Stimulated activated CD4-positive, alpha-beta T cell treated with anti-CD3 and anti-CD28 coated beads, Interleukin-15, amount 100 ng/mL, for 24 hours (primary cell): ENCODE measurements at regions not wholly inside any gene's neighbourhood (a gene's known extent, or its start where the extent isn't known, plus 50 kb on each side); places are given as distances from the start of the nearest gene placed in this dataset.

Experiments used
- DNase-seq: peaks from one replicate; pipeline ENCODE4 v3.0.0-alpha.2; 2020

DNA sequence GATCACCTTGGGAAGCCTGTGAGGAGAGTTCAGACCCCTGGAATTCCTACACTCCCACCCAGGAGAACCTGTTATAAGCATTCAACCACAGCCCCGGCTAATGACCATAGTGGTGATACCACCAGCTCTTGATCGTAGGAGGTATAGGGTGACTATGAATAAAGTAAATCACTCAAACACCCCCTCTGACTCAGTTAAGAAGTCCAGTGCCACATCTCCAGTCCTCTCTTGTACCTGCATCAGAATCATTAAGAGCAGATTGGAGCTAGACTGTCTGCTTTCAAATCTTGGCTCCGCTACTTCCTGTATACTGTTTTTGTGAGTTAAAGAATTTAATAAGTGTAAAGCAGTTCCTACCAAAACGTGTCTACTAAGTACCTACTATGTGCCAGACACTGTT lies 565.1 kb upstream of the DIPK2B start:
- DNase-seq: no peak

DNA sequence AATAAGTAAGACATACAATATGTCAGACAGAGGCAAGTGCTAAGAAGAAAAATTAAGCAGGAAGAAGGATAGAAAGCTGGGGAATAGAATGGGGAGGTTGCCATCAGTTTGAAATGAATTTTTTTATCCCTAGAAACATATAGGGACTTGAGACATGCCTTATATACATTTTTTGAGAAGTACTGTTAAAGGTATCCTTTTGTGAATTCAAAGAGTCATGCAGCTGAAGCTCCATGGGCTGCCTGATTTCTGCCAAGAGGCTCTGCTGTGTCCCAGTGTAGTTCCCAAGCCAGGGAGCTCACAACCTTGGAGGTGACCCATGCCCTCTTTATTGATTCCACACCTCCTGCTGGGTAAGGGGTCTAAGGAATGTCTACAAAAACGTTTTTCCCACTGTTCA lies 564.6 kb upstream of the DIPK2B start:
- no peak for DNase-seq

GRCh38 chrX:45762699-45763647 lies 562.3 kb upstream of the DIPK2B start:
- no peak for DNase-seq

- no peak for DNase-seq
Observed at GRCh38 chrX:45761920-45762319, 561.2 kb upstream of the DIPK2B start.

DNA sequence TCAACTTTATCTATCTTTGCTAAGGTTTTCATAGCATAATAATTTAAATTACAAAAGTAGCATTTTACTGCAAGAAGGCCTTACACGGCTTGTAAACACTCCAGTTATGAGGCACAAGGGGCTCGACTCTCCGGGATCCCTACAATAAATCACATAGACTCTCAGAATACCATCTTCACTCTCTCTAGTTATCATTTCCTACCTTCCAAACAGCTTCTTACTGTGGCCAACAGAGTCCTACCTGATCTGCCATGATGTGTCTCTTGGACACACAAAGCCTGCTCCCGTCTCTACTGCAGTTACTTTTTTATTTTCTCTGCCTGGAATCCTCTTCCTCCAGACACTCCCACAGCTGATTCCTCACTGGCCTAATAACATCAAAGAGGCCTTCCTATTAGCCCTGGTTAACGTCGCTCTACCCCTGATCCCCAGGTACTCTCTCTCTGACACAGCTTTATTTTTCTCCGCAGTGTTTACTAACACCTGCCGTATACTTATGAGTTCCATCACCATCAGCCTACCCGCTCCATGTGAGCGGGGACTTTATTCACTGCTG lies 559.6 kb upstream of the DIPK2B start:
- DNase-seq: no peak

GRCh38 chrX:45758738-45759397 lies 558.2 kb upstream of the DIPK2B start:
- DNase-seq: peak; percentile 47

GRCh38 chrX:45758319-45758718 lies 557.6 kb upstream of the DIPK2B start:
- DNase-seq: peak; percentile 53

- DNase-seq: no peak
Observed at GRCh38 chrX:45757272-45757671, 556.6 kb upstream of the DIPK2B start.

DNA sequence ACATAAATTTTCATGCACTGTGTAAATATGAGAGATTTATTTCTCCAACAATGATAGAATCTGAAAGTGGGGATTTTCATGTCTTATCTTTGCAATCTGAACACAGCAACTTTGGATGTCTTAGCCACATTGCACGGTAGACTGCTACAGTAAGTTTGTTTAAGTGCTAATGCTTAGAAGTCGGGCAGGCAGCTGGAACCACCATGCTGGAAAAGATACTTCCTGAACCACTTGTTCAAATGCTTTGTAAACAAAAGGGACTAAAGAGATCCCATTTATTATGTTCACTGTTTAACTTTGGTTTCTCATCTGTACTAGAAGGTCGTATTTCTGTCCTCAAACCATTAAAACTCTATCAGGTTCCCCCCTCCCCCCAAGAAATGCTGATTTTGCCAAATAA lies 555.9 kb upstream of the DIPK2B start:
- DNase-seq: no peak

GRCh38 chrX:45755703-45756102 lies 555.0 kb upstream of the DIPK2B start:
- DNase-seq: no peak

DNA sequence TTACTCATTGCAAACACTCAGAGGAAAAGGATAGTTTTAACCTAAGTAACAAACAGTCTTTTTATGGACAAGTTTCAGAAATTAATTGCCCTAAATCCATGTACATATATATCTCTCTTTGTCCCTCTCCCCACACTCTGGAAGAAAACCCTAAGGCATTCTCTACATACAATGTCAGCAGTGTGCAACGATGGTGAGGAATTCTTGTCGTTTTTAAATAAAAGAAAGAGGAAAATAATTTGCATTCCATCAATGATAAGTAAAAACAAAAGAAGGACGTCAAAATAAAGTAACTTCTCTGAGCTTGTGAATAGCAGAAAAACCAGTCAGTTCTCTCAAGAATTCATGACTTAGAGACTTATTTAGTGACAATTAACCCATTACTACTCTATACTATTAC lies 550.5 kb upstream of the DIPK2B start:
- no peak for DNase-seq

GRCh38 chrX:45750639-45751038 lies 550.0 kb upstream of the DIPK2B start:
- DNase-seq: no peak

- DNase-seq: no peak
Observed at GRCh38 chrX:45749375-45749774, 548.7 kb upstream of the DIPK2B start.

DNA sequence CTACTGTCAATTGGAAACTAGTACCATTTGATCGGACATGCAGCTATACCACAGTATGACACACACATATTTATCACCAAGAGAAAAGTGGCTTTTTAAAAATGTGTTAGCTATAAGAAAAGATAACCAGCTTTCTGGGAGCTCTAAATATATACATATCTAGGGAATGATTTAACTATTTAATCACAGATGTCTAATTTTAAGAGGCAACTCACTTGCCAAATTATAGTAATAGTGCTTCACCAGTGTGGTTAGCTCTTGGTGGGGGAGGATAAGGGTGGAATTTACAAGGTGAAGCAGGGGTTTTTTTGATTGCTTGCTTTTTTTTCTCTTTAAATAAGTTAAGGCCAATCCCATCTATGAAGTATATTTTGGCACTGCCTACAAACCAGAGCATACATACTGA lies 547.7 kb upstream of the DIPK2B start:
- no peak for DNase-seq

DNA sequence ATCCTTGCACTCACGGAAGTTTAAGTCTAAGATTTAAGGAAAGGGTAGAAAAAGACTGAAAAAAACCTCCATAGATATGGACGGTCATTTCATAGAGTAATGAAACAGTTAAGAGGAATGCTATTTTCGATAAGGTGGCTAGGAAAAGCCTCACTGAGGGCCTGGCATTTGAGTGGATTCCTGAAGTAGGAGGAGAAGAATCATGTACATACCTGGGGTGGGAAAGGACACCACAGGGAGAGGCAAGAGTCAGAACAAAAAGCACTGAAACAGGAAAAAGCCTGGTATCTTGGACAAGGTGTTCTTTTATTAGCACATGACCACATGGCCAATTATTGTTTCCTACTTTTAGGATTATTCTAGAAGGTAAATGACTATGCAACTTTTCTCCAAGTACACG lies 547.2 kb upstream of the DIPK2B start:
- DNase-seq: no peak

DNA sequence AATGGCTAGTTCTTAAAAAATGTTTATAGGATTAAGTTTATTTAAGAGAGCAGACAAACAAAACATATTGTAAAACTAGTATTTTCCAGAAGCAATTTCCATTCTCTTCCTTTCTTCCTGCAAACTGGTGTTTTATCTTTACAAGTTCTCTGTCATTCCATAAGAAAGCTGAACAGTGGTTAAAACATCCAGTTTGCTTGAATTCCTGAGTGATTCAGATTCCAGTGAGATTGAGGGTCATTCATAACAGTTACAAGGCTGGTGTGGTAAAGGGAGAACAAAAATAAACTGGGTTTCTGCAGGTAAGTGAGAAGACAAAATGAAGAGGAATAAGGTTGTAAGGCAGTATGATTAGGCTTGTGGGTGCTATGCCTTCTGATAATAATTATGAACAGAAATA lies 544.8 kb upstream of the DIPK2B start:
- no peak for DNase-seq

GRCh38 chrX:45743906-45744625 lies 543.4 kb upstream of the DIPK2B start:
- DNase-seq: no peak

DNA sequence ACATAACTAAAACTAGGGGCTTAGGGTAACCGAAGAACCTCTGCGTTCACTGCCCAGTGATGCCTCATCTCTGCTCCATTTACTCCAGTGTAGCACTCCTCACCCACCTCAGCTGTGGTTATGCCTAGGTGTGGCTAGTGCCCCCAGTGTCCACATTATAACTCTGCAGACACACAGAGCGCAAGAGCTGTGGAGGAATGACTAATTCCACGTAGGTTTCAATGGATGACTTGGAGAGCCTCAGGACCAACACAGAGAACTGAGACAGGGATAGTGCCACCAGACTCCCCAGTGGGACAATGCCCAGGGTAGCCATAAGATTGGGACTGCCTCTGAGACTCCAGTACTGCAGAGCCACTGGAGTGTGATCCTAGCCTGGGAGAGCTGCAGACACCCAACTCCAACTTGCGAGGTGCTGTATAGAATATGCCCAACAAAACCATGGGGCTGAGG lies 542.4 kb upstream of the DIPK2B start:
- peak; percentile 39 for DNase-seq

DNA sequence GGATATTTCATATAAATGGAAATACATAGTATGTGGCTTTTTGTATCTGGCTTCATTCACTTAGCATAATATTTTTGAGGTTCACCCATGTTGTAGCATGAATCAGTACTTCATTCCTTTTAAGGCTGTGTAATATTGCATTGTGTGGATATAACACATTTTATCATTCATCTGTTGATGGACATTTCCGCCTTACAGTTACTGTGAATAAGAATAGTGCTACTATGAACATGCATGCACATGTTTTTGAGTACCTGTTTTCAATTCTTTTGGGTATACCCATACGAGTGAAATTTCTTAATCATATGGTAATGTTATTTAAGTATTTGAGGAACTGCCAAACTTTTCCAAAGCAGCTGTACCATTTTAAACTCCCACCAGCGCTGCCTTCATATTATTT lies 539.6 kb upstream of the DIPK2B start:
- DNase-seq: no peak

- DNase-seq: no peak
Observed at GRCh38 chrX:45735571-45735970, 534.9 kb upstream of the DIPK2B start.

DNA sequence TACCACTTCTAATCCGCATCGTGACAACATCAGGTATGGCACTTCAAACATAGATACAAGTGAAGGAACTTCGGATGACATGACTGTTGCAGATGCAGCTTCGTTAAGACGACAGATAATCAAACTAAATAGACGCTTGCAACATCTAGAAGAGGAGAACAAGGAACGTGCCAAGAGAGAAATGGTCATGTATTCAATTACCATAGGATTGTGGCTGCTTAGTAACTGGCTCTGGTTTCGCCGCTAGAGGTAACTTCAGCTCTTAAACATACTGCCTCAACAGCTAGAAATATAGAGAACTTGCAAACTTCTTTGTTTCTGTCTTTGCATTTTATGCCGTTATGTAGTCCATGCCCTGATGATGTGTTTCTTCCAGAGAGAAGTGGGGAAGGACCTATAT lies 530.8 kb upstream of the DIPK2B start:
- DNase-seq: no peak

DNA sequence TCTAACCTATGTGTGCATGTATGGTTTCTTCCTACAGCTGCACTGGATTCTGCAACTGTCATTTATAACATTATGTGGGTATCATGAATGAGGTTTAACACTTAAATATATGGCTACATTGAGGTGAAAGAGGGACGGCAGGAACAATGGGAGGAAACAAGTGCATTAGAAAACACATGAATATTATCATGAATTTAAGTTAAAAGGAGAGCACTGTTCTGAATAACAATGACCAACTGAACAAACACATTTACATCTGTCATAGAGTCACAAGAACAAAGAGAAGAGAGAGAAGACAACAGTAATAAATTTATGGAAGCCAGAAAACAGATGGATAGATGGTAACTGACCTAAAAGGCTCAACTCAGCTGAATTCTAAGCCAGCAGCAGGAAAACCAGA lies 527.1 kb upstream of the DIPK2B start:
- DNase-seq: no peak

- DNase-seq: no peak
Observed at GRCh38 chrX:45722471-45722870, 521.8 kb upstream of the DIPK2B start.
